IPS-15b (cell line): ENCODE measurements at regions not wholly inside any gene's neighbourhood (a gene's known extent, or its start where the extent isn't known, plus 50 kb on each side); places are given as distances from the start of the nearest gene placed in this dataset.

Experiments used
- H3K27me3 ChIP-seq: one replicate; pipeline ENCODE4 v1.6.1; 2013; ENCODE audit warnings: low read length; ENCODE audit not compliant: control insufficient read depth, insufficient read depth
- H3K36me3 ChIP-seq: one replicate; pipeline ENCODE4 v1.6.1; 2013; ENCODE audit warnings: low read length; ENCODE audit not compliant: control insufficient read depth, insufficient read depth
- H3K4me1 ChIP-seq: one replicate; pipeline ENCODE4 v1.6.1; 2013; ENCODE audit warnings: mild to moderate bottlenecking, low read length; ENCODE audit not compliant: control insufficient read depth, insufficient read depth
- H3K4me3 ChIP-seq: one replicate; pipeline ENCODE4 v1.5.1; 2013; ENCODE audit warnings: low read depth, low read length
- H3K9ac ChIP-seq: one replicate; pipeline ENCODE4 v1.6.1; 2013; ENCODE audit warnings: low read depth, mild to moderate bottlenecking, low read length
- H3K9me3 ChIP-seq: one replicate; pipeline ENCODE4 v1.6.1; 2013; ENCODE audit warnings: mild to moderate bottlenecking, low read length; ENCODE audit not compliant: control insufficient read depth, insufficient read depth

- Histone ChIP-seq H3K4me1 (peaks cover under 1% of the 10 kb centered on the region), H3K9me3 (no peaks in the 10 kb centered on the region), H3K27me3 (no peaks in the 10 kb centered on the region), H3K36me3 (no peaks in the 10 kb centered on the region), H3K4me3 (no peak overlapping the region), H3K9ac (no peak overlapping the region)
Observed at GRCh38 chr16:62445909-62446308, 409.7 kb upstream of the CDH8 start.

GRCh38 chr16:62424206-62424605, 388.0 kb upstream of the CDH8 start:
- Histone ChIP-seq H3K27me3 (no peaks in the 10 kb centered on the region), H3K36me3 (no peaks in the 10 kb centered on the region), H3K9ac (no peak overlapping the region), H3K9me3 (no peaks in the 10 kb centered on the region), H3K4me1 (no peaks in the 10 kb centered on the region), H3K4me3 (no peak overlapping the region)

GRCh38 chr16:62408760-62409159, 372.5 kb upstream of the CDH8 start:
- Histone ChIP-seq H3K9ac (no peak overlapping the region), H3K4me3 (no peak overlapping the region), H3K9me3 (no peaks in the 10 kb centered on the region), H3K36me3 (no peaks in the 10 kb centered on the region), H3K4me1 (peaks cover 20% of the 10 kb centered on the region), H3K27me3 (no peaks in the 10 kb centered on the region)

- H3K27me3 ChIP-seq = no peaks in the 10 kb centered on the region
- H3K36me3 ChIP-seq = no peaks in the 10 kb centered on the region
- H3K4me3 ChIP-seq = no peak overlapping the region
- no peak overlapping the region for H3K9ac ChIP-seq
- H3K9me3 ChIP-seq = no peaks in the 10 kb centered on the region
- peaks cover 20% of the 10 kb centered on the region for H3K4me1 ChIP-seq
Observed at GRCh38 chr16:62406387-62406786, 370.1 kb upstream of the CDH8 start.

- H3K36me3 ChIP-seq = no peaks in the 10 kb centered on the region
Observed at GRCh38 chr16:62404842-62405611, 368.8 kb upstream of the CDH8 start.

GRCh38 chr16:62392698-62393097, 356.5 kb upstream of the CDH8 start:
- Histone ChIP-seq H3K27me3 (no peaks in the 10 kb centered on the region), H3K36me3 (no peaks in the 10 kb centered on the region)

More at GRCh38 chr16:62404842-62405611, 368.8 kb upstream of the CDH8 start:
- Histone ChIP-seq H3K9me3 (no peaks in the 10 kb centered on the region), H3K27me3 (no peaks in the 10 kb centered on the region), H3K4me3 (no peak overlapping the region), H3K9ac (no peak overlapping the region), H3K4me1 (peaks cover 20% of the 10 kb centered on the region)

GRCh38 chr16:62391940-62392339, 355.7 kb upstream of the CDH8 start:
- Histone ChIP-seq H3K9ac (no peak overlapping the region), H3K27me3 (no peaks in the 10 kb centered on the region), H3K4me1 (no peaks in the 10 kb centered on the region), H3K9me3 (no peaks in the 10 kb centered on the region), H3K36me3 (no peaks in the 10 kb centered on the region), H3K4me3 (no peak overlapping the region)

More at GRCh38 chr16:62392698-62393097, 356.5 kb upstream of the CDH8 start:
- H3K4me1 ChIP-seq = no peaks in the 10 kb centered on the region
- no peak overlapping the region for H3K4me3 ChIP-seq
- H3K9me3 ChIP-seq = no peaks in the 10 kb centered on the region
- H3K9ac ChIP-seq = no peak overlapping the region

- no peaks in the 10 kb centered on the region for H3K36me3 ChIP-seq
- H3K4me1 ChIP-seq = no peaks in the 10 kb centered on the region
- H3K4me3 ChIP-seq = no peak overlapping the region
- H3K27me3 ChIP-seq = no peaks in the 10 kb centered on the region
- no peaks in the 10 kb centered on the region for H3K9me3 ChIP-seq
- H3K9ac ChIP-seq = no peak overlapping the region
Observed at GRCh38 chr16:62391134-62391533, 354.9 kb upstream of the CDH8 start.

GRCh38 chr16:62390214-62390613, 354.0 kb upstream of the CDH8 start:
- Histone ChIP-seq H3K27me3 (no peaks in the 10 kb centered on the region), H3K9me3 (no peaks in the 10 kb centered on the region), H3K36me3 (no peaks in the 10 kb centered on the region), H3K9ac (no peak overlapping the region), H3K4me1 (no peaks in the 10 kb centered on the region), H3K4me3 (no peak overlapping the region)

- Histone ChIP-seq H3K4me3 (no peak overlapping the region), H3K4me1 (no peaks in the 10 kb centered on the region), H3K9me3 (no peaks in the 10 kb centered on the region), H3K36me3 (no peaks in the 10 kb centered on the region), H3K27me3 (no peaks in the 10 kb centered on the region), H3K9ac (no peak overlapping the region)
Observed at GRCh38 chr16:62386411-62386810, 350.2 kb upstream of the CDH8 start.

- Histone ChIP-seq H3K27me3 (no peaks in the 10 kb centered on the region), H3K9ac (no peak overlapping the region), H3K4me3 (no peak overlapping the region), H3K4me1 (no peaks in the 10 kb centered on the region), H3K9me3 (no peaks in the 10 kb centered on the region), H3K36me3 (no peaks in the 10 kb centered on the region)
Observed at GRCh38 chr16:62383941-62384340, 347.7 kb upstream of the CDH8 start.

- peaks cover 8% of the 10 kb centered on the region for H3K4me1 ChIP-seq
- H3K36me3 ChIP-seq = no peaks in the 10 kb centered on the region
- H3K9me3 ChIP-seq = no peaks in the 10 kb centered on the region
- no peak overlapping the region for H3K9ac ChIP-seq
- no peaks in the 10 kb centered on the region for H3K27me3 ChIP-seq
- H3K4me3 ChIP-seq = no peak overlapping the region
Observed at GRCh38 chr16:62370445-62370844, 334.2 kb upstream of the CDH8 start.
